ENCODE measurements at regions not wholly inside any gene's neighbourhood (a gene's known extent, or its start where the extent isn't known, plus 50 kb on each side); places are given as distances from the start of the nearest gene placed in this dataset.

DNA sequence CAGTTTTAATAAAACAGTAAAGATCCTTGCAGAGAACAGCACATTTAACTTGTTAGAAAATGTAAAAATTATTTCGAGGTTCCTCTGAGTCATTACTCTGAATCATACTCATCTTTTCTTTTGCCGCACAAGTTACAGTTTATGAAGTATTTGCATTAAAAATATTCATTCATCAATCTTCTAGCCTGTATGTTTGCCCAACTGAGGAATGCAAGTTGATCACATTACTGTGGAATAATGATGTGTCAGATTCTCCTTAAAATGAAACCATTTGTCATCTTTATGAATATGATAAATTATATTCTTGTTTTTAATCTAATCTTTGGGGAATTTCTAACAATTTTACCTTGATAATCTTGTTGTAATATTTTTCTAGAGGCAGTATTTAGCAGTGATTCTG is 340.4 kb upstream of the OPRM1 start:
- no peak for TF ChIP-seq HNF4G (IDR thresholded peaks at IDR 0.05)
- no peak for TF ChIP-seq HNF4A (conservative IDR thresholded peaks at IDR 0.05)
- TF ChIP-seq SP1 (IDR thresholded peaks at IDR 0.05) = no peak
- no peak for TF ChIP-seq FOXA2 (IDR thresholded peaks at IDR 0.05)
- TF ChIP-seq JUND (IDR thresholded peaks at IDR 0.05) = no peak
- no peak for TF ChIP-seq RAD21 (IDR thresholded peaks at IDR 0.05)
- no peak for TF ChIP-seq FOXA1 (IDR thresholded peaks at IDR 0.05)
- TF ChIP-seq YY1 (IDR thresholded peaks at IDR 0.05) = no peak
- TF ChIP-seq NR2F2 (IDR thresholded peaks at IDR 0.05) = no peak
- TF ChIP-seq, protein P1, sequence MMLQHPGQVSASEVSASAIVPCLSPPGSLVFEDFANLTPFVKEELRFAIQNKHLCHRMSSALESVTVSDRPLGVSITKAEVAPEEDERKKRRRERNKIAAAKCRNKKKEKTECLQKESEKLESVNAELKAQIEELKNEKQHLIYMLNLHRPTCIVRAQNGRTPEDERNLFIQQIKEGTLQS (IDR thresholded peaks at IDR 0.05) = no peak
- no peak for TF ChIP-seq GABPA (IDR thresholded peaks at IDR 0.05 in 1 of 2, conservative IDR thresholded peaks at IDR 0.05 in 1 of 2)
- H3K27me3 ChIP-seq (ENCODE audit: control insufficient read depth in 4 of 4, insufficient read depth in 4 of 4, low read length in 3 of 4) = no peaks in the 10 kb centered on the region

DNA sequence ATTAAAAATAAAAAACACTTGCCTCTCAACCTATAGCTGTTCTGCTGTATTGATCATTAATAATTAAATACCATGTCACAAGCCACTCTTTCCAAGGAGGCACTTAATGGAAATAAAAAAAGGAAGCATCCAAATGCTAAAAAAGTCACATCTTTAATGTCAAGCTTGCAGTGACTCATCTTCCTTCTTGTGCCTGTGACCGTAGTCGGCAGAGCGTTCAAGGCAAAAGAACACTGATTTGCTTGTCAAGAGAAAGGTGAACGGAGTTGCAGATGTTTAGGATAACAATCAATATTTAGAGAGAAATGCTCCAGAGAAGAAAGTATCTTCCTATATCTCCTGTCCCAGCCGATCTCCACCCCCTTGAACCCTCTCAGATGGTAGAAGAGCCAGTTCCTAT is 341.0 kb upstream of the OPRM1 start:
- H3K9ac ChIP-seq (ENCODE audit: low read depth in 1 of 2, low read length in 2 of 2) = no peak overlapping the region
- no peaks in the 10 kb centered on the region for H3K36me3 ChIP-seq (ENCODE audit: control insufficient read depth in 4 of 4, insufficient read depth in 3 of 4, low read depth in 1 of 4, low read length in 3 of 4)
- H3K4me1 ChIP-seq (ENCODE audit: control insufficient read depth in 4 of 4, insufficient read depth in 4 of 4, low read length in 3 of 4) = no peaks in the 10 kb centered on the region
- H3K27ac ChIP-seq (ENCODE audit: low read depth in 1 of 2, low read length in 2 of 2) = no peak overlapping the region
- no peak overlapping the region for H3K4me3 ChIP-seq (ENCODE audit: low read depth in 1 of 3, low read length in 3 of 3)
- H3K27me3 ChIP-seq (ENCODE audit: control insufficient read depth in 4 of 4, insufficient read depth in 4 of 4, low read length in 3 of 4) = no peaks in the 10 kb centered on the region
- DNase-seq (ENCODE audit: low spot score) = no peak
- WGBS = 79% methylated on average over 5 of the region's 5 CpGs
- no peak for TF ChIP-seq GABPA (IDR thresholded peaks at IDR 0.05 in 1 of 2, conservative IDR thresholded peaks at IDR 0.05 in 1 of 2)
- no peak for TF ChIP-seq RXRA (IDR thresholded peaks at IDR 0.05)
- TF ChIP-seq, protein P1 (IDR thresholded peaks at IDR 0.05) = no peak
- TF ChIP-seq JUND (IDR thresholded peaks at IDR 0.05) = no peak
- TF ChIP-seq YY1 (IDR thresholded peaks at IDR 0.05) = no peak
- no peaks in the 10 kb centered on the region for H3K9me3 ChIP-seq (ENCODE audit: control insufficient read depth in 4 of 4, low read length in 3 of 4)

More for the DNA sequence above, 340.4 kb upstream of the OPRM1 start:
- Histone ChIP-seq H3K4me3 (ENCODE audit: low read depth in 1 of 3, low read length in 3 of 3) (no peak overlapping the region), H3K27ac (ENCODE audit: low read depth in 1 of 2, low read length in 2 of 2) (no peak overlapping the region), H3K4me1 (ENCODE audit: control insufficient read depth in 4 of 4, insufficient read depth in 4 of 4, low read length in 3 of 4) (no peaks in the 10 kb centered on the region), H3K9ac (ENCODE audit: low read depth in 1 of 2, low read length in 2 of 2) (no peak overlapping the region), H3K9me3 (ENCODE audit: control insufficient read depth in 4 of 4, low read length in 3 of 4) (no peaks in the 10 kb centered on the region), H3K36me3 (ENCODE audit: control insufficient read depth in 4 of 4, insufficient read depth in 3 of 4, low read depth in 1 of 4, low read length in 3 of 4) (no peaks in the 10 kb centered on the region)
- 82% methylated on average over 2 of the region's 2 CpGs for WGBS
- no peak for DNase-seq (ENCODE audit: low spot score)

DNA sequence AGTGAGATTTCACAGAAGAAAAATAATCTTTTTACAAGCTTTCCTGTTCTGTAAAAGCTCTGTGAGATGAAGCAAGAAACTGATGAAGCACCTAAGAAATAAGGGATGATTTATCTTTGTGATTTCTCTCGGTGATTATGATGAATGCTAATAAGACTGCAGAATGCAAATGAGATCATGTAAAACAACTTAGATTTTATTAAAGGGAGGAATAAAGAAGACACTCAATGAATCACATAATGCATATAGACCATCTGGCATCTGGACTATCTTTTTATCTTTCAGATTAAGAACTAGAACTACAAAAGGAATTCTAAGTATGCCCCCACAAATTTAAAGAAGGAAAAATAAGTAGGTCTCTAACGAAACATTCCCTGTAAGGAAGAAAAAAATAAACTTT is 361.5 kb upstream of the OPRM1 start:
- WGBS = 72% methylated on average over 2 of the region's 2 CpGs
- no peak overlapping the region for H3K9ac ChIP-seq (ENCODE audit: low read depth in 1 of 2, low read length in 2 of 2)
- H3K4me1 ChIP-seq (ENCODE audit: control insufficient read depth in 4 of 4, insufficient read depth in 4 of 4, low read length in 3 of 4) = no peaks in the 10 kb centered on the region
- no peaks in the 10 kb centered on the region for H3K9me3 ChIP-seq (ENCODE audit: control insufficient read depth in 4 of 4, low read length in 3 of 4)
- no peaks in the 10 kb centered on the region for H3K27me3 ChIP-seq (ENCODE audit: control insufficient read depth in 4 of 4, insufficient read depth in 4 of 4, low read length in 3 of 4)
- H3K4me3 ChIP-seq (ENCODE audit: low read depth in 1 of 3, low read length in 3 of 3) = no peak overlapping the region
- H3K27ac ChIP-seq (ENCODE audit: low read depth in 1 of 2, low read length in 2 of 2) = no peak overlapping the region
- no peak for DNase-seq (ENCODE audit: low spot score)
- TF ChIP-seq, protein P2, sequence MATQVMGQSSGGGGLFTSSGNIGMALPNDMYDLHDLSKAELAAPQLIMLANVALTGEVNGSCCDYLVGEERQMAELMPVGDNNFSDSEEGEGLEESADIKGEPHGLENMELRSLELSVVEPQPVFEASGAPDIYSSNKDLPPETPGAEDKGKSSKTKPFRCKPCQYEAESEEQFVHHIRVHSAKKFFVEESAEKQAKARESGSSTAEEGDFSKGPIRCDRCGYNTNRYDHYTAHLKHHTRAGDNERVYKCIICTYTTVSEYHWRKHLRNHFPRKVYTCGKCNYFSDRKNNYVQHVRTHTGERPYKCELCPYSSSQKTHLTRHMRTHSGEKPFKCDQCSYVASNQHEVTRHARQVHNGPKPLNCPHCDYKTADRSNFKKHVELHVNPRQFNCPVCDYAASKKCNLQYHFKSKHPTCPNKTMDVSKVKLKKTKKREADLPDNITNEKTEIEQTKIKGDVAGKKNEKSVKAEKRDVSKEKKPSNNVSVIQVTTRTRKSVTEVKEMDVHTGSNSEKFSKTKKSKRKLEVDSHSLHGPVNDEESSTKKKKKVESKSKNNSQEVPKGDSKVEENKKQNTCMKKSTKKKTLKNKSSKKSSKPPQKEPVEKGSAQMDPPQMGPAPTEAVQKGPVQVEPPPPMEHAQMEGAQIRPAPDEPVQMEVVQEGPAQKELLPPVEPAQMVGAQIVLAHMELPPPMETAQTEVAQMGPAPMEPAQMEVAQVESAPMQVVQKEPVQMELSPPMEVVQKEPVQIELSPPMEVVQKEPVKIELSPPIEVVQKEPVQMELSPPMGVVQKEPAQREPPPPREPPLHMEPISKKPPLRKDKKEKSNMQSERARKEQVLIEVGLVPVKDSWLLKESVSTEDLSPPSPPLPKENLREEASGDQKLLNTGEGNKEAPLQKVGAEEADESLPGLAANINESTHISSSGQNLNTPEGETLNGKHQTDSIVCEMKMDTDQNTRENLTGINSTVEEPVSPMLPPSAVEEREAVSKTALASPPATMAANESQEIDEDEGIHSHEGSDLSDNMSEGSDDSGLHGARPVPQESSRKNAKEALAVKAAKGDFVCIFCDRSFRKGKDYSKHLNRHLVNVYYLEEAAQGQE (IDR thresholded peaks at IDR 0.05) = no peak
- no peak for TF ChIP-seq TAF1 (conservative IDR thresholded peaks at IDR 0.05)
- TF ChIP-seq YY1 (IDR thresholded peaks at IDR 0.05) = no peak
- TF ChIP-seq, protein P3, sequence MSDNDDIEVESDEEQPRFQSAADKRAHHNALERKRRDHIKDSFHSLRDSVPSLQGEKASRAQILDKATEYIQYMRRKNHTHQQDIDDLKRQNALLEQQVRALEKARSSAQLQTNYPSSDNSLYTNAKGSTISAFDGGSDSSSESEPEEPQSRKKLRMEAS (IDR thresholded peaks at IDR 0.05) = no peak
- no peak for TF ChIP-seq SP1 (IDR thresholded peaks at IDR 0.05)
- no peak for TF ChIP-seq NR2F2 (IDR thresholded peaks at IDR 0.05)
- TF ChIP-seq JUND (IDR thresholded peaks at IDR 0.05) = no peak
- TF ChIP-seq RAD21 (IDR thresholded peaks at IDR 0.05) = no peak
- TF ChIP-seq FOXA1 (IDR thresholded peaks at IDR 0.05) = no peak
- TF ChIP-seq RXRA (IDR thresholded peaks at IDR 0.05) = no peak
- TF ChIP-seq HNF4A (conservative IDR thresholded peaks at IDR 0.05) = no peak
- TF ChIP-seq GABPA (IDR thresholded peaks at IDR 0.05 in 1 of 2, conservative IDR thresholded peaks at IDR 0.05 in 1 of 2) = no peak
- no peak for TF ChIP-seq FOXA2 (IDR thresholded peaks at IDR 0.05)
- TF ChIP-seq, protein P1 (IDR thresholded peaks at IDR 0.05) = no peak
- TF ChIP-seq EGR1 (IDR thresholded peaks at IDR 0.05; ENCODE audit: low read depth in 2 of 2) = no peak
- TF ChIP-seq, protein P4, sequence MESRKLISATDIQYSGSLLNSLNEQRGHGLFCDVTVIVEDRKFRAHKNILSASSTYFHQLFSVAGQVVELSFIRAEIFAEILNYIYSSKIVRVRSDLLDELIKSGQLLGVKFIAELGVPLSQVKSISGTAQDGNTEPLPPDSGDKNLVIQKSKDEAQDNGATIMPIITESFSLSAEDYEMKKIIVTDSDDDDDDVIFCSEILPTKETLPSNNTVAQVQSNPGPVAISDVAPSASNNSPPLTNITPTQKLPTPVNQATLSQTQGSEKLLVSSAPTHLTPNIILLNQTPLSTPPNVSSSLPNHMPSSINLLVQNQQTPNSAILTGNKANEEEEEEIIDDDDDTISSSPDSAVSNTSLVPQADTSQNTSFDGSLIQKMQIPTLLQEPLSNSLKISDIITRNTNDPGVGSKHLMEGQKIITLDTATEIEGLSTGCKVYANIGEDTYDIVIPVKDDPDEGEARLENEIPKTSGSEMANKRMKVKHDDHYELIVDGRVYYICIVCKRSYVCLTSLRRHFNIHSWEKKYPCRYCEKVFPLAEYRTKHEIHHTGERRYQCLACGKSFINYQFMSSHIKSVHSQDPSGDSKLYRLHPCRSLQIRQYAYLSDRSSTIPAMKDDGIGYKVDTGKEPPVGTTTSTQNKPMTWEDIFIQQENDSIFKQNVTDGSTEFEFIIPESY (IDR thresholded peaks at IDR 0.05) = no peak
- no peak for TF ChIP-seq HNF4G (IDR thresholded peaks at IDR 0.05)
- TF ChIP-seq, protein P5, sequence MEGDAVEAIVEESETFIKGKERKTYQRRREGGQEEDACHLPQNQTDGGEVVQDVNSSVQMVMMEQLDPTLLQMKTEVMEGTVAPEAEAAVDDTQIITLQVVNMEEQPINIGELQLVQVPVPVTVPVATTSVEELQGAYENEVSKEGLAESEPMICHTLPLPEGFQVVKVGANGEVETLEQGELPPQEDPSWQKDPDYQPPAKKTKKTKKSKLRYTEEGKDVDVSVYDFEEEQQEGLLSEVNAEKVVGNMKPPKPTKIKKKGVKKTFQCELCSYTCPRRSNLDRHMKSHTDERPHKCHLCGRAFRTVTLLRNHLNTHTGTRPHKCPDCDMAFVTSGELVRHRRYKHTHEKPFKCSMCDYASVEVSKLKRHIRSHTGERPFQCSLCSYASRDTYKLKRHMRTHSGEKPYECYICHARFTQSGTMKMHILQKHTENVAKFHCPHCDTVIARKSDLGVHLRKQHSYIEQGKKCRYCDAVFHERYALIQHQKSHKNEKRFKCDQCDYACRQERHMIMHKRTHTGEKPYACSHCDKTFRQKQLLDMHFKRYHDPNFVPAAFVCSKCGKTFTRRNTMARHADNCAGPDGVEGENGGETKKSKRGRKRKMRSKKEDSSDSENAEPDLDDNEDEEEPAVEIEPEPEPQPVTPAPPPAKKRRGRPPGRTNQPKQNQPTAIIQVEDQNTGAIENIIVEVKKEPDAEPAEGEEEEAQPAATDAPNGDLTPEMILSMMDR (IDR thresholded peaks at IDR 0.05; ENCODE audit: low read depth, low read length, missing input control) = no peak
- no peaks in the 10 kb centered on the region for H3K36me3 ChIP-seq (ENCODE audit: control insufficient read depth in 4 of 4, insufficient read depth in 3 of 4, low read depth in 1 of 4, low read length in 3 of 4)
